Esophagus squamous epithelium (tissue), 4 donors: ENCODE measurements at regions not wholly inside any gene's neighbourhood (a gene's known extent, or its start where the extent isn't known, plus 50 kb on each side); places are given as distances from the start of the nearest gene placed in this dataset.

ENCODE experiments used
- POLR2A ChIP-seq, 4 donors: fragments of 450-650 bp; IDR thresholded peaks; one replicate each; pipeline ENCODE4 v1.6.1; 2017; ENCODE audit warnings: antibody characterized with exemption in 4 of 4, mild to moderate bottlenecking in 4 of 4, moderate library complexity in 3 of 4
- TF ChIP-seq, protein P1 (sequence below), 6 experiments: fragments of 450-650 bp in 4 of 6; fragments of 200-600 bp in 2 of 6; sonication (generic) in 2 of 6; IDR thresholded peaks; one replicate each; pipeline ENCODE4 v1.5.1; 2016 to 2019; ENCODE audit warnings: antibody characterized with exemption in 6 of 6, mild to moderate bottlenecking in 4 of 6, moderate library complexity in 4 of 6

DNA sequence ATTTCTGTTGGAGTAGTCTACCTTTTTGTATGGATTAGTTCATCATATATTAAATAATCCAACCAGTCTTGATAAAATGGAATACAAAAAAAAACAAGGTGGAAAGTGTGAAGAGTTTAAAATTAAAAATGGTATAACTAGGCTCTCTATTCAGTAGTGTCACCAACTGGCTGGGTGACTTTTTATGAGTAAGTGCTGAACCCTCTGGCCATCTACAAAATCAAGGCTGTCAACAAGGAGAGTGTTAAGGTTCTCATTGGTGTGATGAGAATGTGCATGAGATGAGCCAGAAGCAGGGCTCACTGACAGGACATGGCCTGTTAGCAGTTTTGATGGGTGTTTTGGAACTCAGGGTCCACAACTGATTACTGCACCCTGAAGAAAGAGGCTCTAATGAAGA lies 343.2 kb downstream of the AASDHPPT start:
- TF ChIP-seq, protein P1, sequence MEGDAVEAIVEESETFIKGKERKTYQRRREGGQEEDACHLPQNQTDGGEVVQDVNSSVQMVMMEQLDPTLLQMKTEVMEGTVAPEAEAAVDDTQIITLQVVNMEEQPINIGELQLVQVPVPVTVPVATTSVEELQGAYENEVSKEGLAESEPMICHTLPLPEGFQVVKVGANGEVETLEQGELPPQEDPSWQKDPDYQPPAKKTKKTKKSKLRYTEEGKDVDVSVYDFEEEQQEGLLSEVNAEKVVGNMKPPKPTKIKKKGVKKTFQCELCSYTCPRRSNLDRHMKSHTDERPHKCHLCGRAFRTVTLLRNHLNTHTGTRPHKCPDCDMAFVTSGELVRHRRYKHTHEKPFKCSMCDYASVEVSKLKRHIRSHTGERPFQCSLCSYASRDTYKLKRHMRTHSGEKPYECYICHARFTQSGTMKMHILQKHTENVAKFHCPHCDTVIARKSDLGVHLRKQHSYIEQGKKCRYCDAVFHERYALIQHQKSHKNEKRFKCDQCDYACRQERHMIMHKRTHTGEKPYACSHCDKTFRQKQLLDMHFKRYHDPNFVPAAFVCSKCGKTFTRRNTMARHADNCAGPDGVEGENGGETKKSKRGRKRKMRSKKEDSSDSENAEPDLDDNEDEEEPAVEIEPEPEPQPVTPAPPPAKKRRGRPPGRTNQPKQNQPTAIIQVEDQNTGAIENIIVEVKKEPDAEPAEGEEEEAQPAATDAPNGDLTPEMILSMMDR (IDR thresholded peaks at IDR 0.05), result no peak
- TF ChIP-seq POLR2A (IDR thresholded peaks at IDR 0.05), result no peak
